G401.6 (cell line): ENCODE measurements at regions not wholly inside any gene's neighbourhood (a gene's known extent, or its start where the extent isn't known, plus 50 kb on each side); places are given as distances from the start of the nearest gene placed in this dataset.
"Not testable (repeated sequence)": the region's sequence is repeated elsewhere in the genome, so short reads cannot be mapped to it uniquely, and the experiment has no call there.

Experiments
- FAIRE-seq: peaks from 2 replicates; lab custom pipeline; 2012; peaks lifted over from hg19 to GRCh38; lab: Jason Lieb, UNC

- no peak for FAIRE-seq
Observed at GRCh38 chr14:89067293-89067972, 243.0 kb downstream of the TTC8 start.

DNA sequence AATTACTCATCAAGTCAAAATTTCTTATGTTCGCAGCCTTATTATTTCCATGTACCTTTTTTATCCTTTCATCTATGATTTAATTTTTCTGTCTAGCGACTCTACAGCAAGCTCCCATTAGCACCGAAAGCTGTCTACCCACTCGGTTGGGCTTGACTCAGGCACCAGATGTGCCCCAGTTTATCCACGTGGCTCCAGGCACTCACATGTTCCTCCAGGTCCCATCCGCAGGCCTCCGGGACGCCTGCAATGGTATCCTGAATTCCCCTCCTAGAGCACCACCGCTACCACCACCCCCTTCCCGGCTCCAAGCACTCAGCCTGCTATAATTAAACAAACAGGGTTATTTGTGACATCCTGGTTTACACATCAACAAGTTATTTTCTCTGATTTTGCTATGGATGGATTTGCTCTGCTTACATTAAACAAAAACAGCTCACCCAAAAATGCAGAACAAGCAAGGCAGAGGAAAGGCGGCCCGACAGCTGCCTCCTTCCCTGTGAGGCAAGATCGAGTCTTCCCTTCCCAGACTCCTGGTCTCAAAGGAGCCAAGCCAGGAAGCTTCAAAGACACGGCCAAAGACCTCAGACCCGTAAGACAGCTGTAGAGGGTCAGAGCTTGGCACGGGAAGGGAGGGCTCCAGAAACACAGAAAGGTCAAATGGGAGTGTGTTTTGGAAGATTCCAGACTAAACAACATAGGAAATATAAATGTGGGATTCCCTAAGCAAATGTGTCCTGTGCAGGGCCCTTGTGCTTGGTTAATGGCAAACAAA is 253.8 kb downstream of the TTC8 start:
- no peak for FAIRE-seq

GRCh38 chr14:89085231-89085731 is 260.8 kb downstream of the TTC8 start:
- no peak for FAIRE-seq

DNA sequence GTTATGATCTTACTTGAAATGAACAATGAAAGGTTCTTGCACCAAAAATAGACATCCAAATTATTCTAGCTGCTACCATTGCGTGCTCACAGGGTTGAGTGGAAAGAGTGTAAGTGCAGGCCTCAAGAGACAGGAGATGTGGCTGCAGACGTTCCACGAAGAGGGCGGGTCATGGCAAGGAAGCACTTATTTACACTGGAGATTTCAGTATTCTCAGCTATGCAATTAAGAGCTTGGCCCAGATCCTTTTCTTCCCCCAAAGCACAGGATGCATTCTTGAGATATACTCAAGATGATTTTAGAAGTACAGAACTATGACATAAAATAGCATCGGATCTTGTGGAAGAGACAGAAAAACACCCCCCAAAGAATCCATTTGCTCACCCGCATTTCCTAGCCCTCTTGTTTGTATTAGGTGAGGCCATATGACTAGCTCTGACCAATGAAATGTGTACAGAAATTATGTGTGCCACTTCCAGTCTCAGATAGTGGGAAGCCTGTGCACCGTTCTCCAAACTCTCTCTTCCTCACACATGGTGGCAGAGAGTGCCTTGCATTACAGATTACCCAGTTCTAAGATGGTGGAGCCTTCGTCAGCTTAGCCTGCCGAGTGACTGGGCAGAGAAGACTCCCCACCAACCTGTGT is 261.4 kb downstream of the TTC8 start:
- FAIRE-seq: no peak

GRCh38 chr14:89088530-89088929 is 264.1 kb downstream of the TTC8 start:
- no peak for FAIRE-seq

DNA sequence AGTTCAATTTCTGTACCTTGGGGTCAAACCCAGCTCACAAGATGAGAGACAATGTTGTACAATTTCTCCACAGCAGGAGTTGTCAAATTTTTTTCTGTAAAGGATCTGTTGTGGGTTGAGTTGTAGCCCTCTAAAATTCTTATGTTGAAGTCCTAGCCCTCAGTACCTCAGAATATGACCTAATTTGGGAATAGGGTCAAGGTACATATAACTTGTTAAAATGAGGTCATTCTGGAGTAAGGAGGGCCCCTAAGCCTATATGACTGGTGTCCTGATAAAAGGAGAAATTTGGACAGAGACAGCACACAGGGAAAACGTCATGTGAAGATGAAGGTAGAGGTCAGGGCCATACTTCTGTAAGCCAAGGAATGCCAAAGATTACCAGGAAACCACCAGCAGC is 264.9 kb downstream of the TTC8 start:
- no peak for FAIRE-seq

- no peak for FAIRE-seq
Observed at GRCh38 chr14:89091781-89092180, 267.3 kb downstream of the TTC8 start.

GRCh38 chr14:89093083-89093730 is 268.8 kb downstream of the TTC8 start:
- no peak for FAIRE-seq

- no peak for FAIRE-seq
Observed at GRCh38 chr14:89095036-89095435, 270.6 kb downstream of the TTC8 start.

DNA sequence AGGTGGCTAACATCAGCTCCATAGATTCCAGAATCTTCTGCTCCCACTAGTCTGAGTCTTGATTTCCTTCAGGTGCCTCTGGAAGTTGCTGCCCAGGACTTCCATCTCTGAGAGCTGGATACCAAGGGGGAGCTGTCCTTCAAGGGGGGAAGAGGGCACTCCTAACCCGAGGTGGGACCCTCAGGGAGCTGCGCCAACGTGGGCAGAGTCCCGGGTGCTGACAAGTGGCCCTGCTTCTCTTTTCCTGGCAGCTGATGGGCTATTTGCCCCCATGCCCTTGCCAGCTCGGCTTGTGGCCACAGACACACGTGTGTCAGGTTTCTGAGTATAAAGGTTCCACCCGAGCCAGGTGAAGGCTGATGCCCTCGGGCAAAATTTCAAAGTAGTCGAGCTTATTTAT is 272.5 kb downstream of the TTC8 start:
- FAIRE-seq: no peak

DNA sequence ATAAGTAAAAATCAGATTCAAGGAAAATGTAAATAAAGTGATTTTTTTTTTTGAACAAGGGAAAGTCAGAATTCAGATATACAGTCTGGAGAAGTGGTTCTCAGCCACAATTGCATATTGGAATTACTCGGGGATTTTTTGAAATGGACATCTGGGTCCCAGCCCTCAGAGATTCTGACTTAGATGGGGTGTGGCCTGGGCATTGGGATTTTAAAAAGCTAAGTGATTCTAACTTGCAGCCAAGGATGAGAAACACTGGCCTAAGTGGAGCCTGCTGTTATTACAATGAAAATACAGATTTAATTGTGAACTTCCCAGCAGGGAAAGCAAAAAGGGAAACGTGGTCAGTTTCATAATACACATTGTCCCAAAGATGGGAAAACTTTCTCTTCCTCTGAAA is 273.8 kb downstream of the TTC8 start:
- FAIRE-seq: no peak

DNA sequence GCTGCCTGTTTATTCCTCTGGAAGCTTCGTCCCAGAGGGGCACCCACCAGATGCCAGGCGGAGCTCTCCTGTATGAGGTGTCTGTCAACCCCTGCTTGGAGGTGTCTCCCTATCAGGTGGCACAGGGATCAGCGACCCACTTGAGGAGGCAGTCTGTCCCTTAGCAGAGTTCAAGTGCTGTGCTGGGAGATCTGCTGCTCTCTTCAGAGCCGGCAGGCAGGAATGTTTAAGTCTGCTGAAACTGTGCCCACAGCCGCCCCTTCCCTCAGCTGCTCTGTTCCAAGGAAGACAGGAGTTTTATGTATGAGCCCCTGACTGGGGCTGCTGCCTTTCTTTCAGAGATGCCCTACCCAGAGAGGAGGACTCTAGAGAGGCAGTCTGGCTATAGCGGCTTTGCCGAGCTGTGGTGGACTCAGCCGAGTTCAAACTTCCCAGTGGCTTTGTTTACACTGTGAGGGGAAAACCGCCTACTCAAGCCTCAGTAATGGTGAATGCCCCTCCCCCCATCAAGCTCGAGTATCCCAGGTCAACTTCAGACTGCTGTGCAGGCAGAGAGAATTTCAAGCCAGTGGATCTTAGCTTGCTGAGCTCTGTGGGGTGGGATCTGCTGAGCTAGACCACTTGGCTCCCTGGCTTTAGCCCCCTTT is 279.8 kb downstream of the TTC8 start:
- not testable (repeated sequence) for FAIRE-seq

DNA sequence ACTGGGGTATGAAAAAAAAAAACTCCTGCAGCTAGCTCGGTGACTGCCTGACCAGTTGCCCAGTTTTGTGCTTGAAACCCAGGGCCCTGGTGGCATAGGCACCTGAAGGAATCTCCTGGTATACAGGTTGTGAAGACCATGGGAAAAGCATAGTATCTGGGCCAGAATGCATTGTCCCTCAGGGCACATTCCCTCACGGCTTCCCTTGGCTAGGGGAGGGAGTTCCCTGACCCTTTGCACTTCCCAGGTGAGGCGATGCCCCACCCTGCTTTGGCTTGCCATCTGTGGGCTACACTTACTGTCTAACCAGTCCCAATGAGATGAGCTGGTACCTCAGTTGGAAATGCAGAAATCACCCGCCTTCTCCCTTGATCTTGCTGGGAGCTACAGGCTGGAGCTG is 280.4 kb downstream of the TTC8 start:
- FAIRE-seq: not testable (repeated sequence)
